ENCODE measurements at regions not wholly inside any gene's neighbourhood (a gene's known extent, or its start where the extent isn't known, plus 50 kb on each side); places are given as distances from the start of the nearest gene placed in this dataset.

DNA sequence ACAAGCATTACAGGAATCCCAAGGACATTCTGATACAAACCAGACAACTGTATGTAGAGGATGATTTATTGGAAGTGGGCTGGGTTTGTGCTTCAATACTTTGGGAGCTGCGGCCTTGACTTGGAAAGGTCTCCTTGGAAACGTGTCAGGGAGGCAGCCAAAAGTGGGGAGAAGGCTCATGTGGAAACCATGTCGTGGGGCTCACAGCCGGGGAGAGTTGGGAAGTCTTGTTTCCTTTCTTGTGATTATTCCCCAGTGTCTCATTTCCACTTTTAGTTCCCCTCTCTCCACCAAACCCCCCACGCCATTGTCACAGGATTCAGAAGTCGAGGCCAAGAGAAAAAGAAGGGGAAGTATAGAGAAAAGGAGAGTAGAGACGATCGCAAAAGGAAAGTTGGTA, 53.9 kb upstream of the SFMBT2 start:
- Mint-ChIP-seq H3K4me1 (ENCODE audit: low read depth) (no peaks in the 10 kb centered on the region), H3K27ac (no peak overlapping the region), H3K4me3 (no peak overlapping the region), H3K9me3 (peaks cover 31% of the 10 kb centered on the region), H3K36me3 (ENCODE audit: low read depth) (no peaks in the 10 kb centered on the region), H3K27me3 (ENCODE audit: insufficient read depth) (peaks cover 1% of the 10 kb centered on the region; the same call in 1 of the 2 replicates)
- DNase-seq: no peak
- no peak for TF ChIP-seq CTCF (IDR thresholded peaks at IDR 0.05)

Data from HFFc6 (cell line).